HG02763 (cell line): ENCODE measurements at regions not wholly inside any gene's neighbourhood (a gene's known extent, or its start where the extent isn't known, plus 50 kb on each side); places are given as distances from the start of the nearest gene placed in this dataset.
"Not testable (repeated sequence)": the region's sequence is repeated elsewhere in the genome, so short reads cannot be mapped to it uniquely, and the experiment has no call there.

Experiments used
- ATAC-seq: cut with Tn5 transposase; IDR thresholded peaks from one replicate; pipeline ENCODE4 v1.9.1; 2021; ENCODE audit warnings: mild to moderate bottlenecking, moderate library complexity; ENCODE audit not compliant: unreplicated experiment

DNA sequence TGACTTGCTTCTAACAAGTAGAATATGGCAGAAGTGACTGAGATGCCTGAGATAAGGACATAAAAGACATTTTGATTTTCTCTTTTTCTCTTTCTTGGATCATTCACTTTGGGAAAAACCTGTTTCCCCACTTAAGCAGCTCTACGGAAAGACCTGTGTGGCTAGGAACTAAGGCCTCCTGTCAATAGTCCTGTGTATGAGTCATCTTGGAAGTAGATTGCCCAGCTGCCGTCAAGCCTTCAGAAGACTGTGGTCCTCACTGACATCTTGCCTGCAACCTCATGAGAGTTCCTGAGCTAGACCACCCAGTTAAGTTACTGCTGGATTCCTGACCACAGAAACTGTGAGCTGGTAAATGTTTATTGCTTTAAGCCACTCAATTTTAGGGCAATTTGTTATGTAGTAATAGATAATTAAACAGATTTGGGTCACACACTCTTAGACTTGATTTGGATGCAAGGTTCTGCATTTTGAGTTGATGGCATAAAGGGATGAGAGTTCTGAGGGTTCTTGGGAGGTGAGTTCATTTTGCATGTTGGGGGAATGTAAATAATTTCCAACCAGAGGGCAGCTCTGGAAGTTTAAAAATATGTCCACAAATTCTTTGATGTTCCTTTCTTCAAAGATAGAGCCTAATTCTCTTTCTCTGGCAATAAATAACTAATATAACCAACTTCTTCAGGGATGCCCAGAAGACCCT is 229.2 kb downstream of the SQOR start:
- ATAC-seq: no peak

DNA sequence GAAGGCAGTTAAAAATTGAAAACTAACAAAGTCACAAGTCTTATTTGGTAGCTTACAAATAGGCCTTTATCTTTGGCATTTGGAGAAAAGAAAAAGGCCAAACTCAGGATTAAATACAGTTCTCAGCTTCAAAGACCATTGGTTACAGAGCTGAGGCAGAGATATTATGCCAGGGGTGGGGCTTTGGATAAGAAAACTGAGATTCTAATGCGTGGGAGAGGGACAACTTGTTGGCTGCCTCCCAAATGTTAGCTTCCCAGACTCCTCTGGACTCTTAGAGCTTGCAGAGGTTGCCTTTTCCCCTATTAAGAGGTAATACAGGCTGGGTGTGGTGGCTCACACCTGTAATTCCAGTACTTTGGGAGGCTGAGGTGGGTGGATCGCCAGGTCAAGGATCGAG is 231.8 kb downstream of the SQOR start:
- no peak for ATAC-seq

DNA sequence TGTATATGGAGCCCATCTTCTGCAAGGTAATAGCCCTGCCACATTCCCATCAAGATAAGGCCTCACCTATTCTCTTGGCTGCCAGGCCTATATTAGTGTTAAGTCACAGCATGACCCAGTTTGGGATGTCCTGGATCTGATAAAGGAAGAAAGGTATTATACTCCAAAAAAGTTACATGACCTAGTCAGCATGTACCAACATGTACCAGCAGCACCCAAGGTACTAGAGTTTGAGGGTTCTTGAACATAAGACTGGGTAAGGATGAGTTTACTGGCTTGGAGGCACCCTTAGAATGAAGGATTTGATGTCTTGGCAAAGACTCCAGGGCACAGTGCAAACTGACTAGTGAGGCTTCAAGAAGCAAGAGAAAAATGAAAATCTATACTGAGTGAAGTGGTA is 232.5 kb downstream of the SQOR start:
- ATAC-seq: no peak

DNA sequence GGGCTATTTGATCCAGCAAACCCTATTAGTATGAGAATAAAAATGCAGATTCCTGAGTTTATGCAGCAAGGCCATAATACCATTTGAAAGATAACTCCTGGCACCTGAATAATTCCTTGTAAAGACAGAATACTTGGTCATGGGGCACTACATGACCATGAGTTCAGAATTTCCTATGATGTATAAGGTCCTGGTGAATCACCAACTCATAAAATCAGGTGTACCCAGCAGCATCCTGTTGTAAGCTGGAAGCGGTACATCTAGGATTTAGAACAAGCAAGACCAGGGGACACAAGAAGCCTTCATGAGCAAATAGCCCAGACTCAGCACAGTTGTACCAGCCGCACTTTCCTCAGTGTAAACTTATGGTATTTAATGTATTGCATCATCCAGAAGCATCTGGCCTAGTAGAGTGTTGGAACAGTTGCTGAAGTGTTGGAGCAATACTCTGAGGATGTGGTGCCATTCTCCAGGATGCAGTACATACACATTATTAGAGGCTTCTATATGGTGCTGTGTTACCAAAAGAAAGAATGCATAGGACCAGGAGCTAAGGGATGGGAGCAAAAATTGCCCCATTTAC is 233.4 kb downstream of the SQOR start:
- no peak for ATAC-seq

DNA sequence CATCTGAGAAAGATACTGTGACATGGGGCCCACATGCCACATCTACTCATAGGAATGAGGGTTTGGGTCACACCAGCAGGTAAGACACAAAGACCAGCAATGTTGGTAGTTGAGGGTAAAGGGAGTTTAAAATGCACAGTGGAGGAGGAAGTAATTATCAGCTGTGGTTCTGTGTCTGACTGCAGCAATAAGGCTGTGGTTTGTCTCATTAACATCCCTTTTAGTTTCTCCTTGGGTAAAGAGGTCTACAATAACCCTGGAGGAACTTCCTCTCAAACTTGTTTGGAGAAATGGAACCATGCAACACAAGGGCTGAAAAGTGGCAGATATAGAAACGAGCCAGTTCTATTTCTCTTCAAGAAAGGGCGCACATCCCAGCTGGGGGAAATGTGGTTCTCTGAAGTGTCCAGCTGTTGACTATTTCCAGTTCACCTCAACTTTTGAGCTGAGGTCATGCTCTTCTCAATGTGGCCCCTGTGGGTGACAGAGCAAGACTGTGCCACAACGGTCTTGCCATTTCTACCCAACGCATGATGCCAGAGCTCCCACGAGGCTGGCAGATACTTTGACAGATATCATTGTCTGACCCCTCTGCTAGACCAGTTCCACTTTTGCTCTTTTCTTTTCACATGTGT is 234.3 kb downstream of the SQOR start:
- no peak for ATAC-seq

DNA sequence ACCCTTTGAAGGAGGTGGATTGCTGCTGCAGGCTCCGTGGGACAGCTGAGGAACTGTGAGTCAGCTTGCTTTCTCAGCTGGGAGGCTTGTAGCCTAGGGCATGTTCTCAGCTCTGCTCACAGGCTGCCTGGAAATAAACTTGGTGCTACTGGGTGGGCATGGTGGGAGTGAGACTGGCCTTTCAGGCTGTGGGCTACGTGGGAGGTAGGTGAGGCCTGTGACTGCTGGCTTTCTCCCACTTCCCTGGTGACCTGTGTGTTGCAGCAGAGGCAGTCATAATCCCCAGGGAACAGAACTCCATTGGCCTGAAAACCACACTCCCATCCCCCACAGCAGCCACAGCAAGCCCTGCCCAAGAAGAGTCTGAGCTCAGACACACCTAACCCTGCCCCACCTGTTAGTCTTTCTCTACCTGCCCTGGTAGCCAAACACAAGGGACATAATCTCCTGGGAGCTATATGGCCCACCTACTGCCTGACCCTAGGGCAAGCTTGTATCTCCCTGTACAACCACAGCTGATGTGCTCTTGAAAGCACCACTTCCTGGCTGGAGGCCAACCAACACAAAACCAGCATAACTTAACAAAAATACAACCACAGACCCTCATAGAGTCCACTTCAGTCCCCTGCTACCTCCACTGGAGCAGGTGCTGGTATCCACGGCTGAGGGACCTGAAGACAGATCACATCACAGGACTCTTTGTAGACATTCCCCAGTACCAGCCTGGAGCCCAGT is 236.5 kb downstream of the SQOR start:
- no peak for ATAC-seq

DNA sequence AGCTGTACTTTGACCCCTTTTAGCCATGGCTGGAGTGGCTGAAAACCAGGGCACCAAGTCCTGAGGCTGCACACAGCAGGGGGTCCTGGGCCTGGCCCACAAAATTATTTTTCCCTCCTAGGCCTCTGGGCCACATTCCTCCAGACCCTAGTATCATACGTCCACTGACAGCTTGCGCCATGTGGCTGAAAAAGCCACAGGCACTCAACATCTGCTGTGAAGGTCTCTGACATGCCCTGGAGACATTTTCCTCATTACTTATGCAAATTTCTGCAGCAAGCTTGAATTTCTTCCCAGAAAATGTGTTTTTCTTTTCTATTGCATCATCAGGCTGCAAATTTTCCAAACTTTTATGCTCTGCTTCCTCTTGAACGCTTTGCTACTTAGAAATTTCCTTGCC is 239.0 kb downstream of the SQOR start:
- ATAC-seq: no peak

DNA sequence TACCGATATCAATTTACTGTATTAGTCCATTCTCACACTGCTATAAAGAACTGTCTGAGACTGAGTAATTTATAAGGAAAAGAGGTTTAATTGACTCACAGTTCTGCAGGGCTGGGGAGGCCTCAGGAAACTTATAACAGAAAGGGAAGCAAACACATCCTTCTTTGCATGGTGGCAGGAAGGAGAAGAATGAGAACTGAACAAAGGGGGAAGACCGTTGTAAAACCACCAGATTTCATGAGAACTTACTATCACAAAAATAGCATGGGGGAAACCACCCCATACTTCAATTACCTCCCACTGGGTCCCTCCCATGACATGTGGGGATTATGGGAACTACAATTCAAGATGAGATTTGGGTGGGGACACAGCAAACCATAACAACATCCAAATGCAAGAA is 239.7 kb downstream of the SQOR start:
- not testable (repeated sequence) for ATAC-seq

DNA sequence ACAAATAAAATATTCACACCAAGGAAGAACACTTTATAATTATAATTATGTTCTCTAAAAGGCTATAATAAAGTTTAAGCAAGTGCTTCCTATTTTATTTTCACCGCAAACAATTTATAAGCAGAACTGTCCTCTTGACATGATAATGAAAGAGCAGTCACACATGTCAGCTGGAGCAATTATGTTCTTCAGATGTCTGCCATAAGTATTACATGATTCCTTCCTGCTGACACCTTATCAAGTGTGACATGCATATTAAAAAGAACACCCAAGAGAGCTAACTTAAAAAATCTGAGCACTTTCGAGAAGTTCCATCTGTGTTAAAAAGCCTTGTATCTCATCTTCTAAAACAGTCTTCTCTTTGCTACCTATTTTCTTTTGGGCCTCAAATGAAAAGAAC is 249.5 kb downstream of the SQOR start:
- ATAC-seq: no peak

DNA sequence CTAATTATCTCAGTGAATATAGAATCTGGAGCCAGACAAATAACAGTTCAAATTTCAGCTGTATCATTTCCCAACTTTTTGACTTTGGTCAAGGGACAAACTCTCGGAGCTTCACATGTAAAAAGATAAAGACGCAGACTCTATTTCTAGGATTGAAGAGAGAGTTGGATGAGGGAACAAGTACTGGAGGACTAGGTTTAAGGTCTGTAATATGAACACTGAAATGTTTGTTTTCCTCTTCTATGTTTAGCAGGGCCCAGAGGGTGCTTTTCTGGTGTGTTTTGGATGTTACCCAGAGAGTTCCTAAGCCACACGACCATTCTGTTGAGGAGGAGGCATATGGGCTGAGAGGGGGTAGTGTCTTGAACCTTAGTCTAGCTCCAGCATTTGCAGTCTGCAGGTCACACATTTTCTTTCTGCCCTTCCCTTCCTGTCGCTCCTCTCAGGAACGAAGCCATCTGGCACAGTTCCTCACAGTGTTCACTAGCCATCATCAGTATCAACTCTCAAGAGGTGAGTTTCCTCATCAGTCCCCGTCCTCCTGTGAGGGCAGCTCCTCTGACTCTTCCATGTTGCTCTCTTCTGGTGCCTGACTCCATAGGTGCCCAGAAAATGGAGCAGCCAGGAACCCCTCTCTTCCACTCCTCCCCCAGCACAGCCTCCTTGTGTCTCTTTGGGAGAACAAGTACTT is 250.1 kb downstream of the SQOR start:
- no peak for ATAC-seq

DNA sequence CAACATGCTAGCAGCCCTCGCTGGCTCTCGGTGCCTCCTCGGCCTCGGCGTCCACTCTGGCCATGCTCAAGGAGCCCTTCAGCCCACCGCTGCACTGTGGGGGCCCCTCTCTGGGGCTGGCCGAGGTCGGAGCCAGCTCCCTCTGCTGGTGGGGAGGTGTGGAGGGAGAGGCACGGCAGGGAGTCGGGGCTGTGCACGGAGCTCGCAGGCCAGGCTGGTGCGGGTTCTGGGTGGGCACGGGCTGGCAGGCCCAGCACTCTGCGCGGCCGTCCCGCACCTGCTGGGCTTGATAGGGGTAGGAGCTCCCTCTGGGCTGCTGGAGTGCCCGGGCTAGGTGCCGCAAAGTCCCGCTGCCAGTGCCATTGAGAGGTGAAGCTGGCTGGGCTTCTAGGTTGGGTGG is 251.0 kb downstream of the SQOR start:
- ATAC-seq: no peak

DNA sequence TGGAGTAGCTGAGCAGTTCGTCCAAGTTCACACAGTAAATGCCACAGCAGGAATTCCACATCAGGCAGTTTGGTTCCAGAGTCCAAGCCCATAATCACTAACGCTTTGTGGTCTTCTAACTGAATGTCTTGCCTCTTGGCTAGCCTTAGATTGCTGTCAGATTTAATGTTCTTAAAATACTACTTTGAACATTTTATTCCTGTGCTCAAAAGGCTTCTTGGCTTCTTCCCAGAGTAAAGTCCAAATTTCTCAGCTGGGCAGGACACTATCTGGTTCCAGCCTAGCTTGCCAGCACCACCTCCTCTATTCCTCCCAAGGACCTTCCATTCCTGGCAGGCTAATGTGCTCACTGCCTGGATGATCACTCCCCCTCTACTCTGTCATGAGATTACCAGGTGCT is 256.9 kb downstream of the SQOR start:
- no peak for ATAC-seq

DNA sequence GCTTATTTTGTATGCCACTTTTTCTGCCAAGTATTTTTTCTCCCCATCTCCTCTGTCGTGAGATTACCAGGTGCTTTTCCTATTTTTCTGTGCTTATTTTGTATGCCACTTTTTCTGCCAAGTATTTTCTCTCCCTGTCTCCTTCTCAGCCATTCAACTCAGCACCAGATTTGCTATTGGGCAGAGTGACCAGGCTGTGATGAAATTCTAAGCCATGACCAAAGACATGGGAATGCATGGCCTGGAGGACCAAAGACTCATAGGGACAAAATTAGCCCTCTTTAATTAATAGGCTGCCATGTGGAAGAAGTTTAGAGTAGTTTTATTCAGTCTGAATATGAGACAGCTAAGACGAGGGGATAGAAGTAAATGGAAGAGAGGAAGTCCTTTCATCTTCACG is 257.4 kb downstream of the SQOR start:
- no peak for ATAC-seq

DNA sequence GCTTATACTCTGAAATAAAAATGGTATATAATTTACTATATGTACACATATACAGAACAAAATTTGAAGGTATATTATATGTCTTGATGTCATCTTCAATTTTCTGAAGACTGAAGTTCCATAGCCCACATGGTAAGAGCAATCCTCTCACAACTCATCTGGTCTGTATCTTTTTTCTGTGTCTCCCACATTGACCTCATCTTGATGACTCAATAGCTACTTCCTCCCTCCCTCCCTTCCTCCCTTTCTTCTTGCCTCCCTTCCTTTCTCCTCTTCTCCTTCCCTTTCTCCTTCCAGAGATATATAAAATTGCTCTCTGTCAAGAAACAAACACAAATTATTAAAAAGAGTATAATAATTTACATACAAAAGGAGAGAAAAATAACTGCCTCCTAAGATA is 268.5 kb downstream of the SQOR start:
- ATAC-seq: no peak

DNA sequence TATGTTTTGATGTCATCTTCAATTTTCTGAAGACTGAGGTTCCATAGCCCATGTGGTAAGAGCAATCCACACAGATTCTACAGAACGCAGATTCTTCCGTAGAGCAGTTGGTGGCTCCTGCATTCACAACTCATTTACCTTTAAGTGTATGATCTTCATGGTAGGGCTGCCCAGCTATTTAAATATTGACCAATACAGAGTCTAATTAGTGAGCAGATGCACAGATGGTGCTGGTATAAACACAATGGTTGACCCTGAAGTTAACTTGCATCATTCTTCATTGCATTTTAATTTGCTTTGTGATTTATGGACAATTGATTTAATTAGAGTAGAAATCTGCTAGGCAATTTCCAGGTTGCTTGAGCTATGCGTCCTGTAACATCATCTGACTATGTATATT is 269.2 kb downstream of the SQOR start:
- no peak for ATAC-seq

DNA sequence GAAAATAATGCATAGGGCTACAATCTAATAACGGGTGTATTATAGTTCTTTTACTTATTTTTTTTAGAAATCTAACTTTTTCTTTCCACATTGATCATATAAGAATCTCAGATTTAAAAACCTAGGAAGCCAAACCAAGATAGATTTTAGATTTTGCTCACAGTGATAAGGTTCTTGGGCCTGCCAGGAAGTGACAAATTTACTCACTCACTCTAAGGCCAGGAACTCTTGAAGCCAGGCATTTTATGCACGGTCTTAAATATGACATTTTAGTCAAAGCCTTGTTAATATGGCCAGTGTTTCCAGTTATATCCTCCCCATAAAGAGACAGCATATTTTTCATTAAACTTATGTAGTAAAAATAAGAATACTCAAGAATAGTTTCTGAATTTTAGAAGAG is 271.4 kb downstream of the SQOR start:
- ATAC-seq: no peak

DNA sequence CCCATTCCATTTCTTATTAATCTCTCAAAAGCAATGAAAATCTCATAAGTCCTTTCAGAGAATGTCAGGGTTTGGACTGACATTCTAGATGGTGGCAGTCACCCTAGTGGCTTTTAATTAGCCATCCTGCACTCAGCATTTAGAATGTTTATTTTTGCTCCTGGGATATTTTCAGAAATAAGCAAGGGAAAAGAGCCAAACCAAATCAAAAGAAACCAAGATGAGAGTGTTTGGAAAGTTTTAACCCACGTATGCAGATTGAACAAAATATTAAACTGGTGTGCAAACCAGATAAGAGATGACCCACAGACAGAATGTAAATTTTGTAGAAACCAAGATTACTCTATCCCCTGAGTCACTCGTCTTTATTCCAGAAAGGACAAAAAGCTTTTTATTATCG is 275.8 kb downstream of the SQOR start:
- ATAC-seq: no peak

DNA sequence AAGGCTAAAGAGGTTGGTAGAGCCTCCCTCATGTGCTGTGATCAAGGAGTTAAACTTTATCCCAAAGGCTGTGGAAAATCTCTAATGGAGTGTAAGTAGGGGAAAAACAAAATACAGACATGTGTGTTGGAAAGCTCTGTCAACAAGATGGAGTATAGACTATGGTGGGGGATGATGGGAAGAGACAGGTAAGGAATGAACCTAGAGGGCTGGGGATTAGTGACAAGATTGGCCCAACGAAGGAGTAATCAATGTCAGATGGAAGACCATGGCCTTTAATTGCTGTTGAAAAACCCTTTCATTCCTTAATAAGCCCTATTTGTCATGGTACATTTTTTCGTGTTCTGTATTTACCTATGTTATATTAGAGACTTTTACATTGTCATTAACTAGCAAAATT is 278.6 kb downstream of the SQOR start:
- no peak for ATAC-seq

DNA sequence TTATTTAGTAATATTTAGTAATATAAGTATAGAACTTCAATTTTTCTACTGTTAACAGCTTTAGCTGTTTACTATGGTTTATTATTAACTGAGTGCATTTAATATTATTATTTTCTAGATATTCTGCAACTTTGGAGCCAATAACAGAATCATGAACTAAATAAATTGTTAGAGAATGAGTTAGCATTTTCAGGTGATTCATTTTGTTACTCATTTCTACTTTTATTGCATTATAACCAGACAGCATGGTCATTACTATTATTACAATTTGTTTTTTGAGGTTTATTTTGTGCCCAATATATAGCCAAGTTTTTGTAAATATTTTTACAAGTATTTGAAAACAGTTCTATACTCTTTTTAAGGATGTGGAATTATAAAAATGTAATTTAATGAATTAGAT is 279.6 kb downstream of the SQOR start:
- no peak for ATAC-seq

DNA sequence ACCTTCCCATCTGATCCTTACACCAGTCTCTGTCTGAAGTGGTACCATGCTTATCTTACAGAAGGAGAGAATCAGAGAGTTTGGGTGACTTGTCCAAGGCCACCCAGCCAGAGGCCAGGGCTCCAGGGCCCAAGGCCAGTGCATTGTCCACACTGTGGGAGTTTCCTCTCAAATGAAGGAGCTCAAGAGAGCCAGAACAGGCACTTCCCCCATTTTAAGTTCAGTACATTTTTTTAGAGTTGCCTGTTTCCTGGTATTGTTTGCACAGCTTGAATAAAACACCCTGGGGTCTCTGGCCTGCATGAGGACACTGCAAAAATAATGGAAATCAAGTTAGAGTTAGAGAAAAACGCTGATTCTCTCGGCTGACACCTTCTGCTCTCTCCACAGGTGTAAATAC is 284.0 kb downstream of the SQOR start:
- no peak for ATAC-seq

DNA sequence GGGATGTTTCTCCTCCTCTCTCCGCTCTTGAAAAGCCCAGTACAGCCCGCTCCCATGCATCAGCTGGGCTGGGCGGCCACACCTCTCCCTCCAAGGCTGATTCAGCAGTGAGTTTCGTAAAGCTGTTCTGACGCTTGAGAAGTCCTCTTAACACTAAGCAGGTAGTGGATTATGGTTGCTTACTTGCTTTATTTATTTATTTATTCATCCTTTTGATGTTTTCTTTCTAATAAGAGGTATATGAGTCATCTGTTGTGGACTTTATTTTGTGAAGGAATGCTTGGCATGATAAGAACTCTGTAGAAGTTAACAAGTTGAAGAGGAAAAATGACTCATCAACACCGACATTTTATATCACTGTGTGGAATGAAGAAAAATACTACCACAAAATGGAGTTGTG is 285.0 kb downstream of the SQOR start:
- ATAC-seq: no peak
